ENCODE measurements at regions not wholly inside any gene's neighbourhood (a gene's known extent, or its start where the extent isn't known, plus 50 kb on each side); places are given as distances from the start of the nearest gene placed in this dataset.

GRCh38 chr14:82113710-82114109, 580.1 kb upstream of the SEL1L start:
- TF ChIP-seq EP300 (IDR thresholded peaks at IDR 0.05): no peak
- no peak for TF ChIP-seq POLR2AphosphoS5 (IDR thresholded peaks at IDR 0.05)
- TF ChIP-seq, protein P1, sequence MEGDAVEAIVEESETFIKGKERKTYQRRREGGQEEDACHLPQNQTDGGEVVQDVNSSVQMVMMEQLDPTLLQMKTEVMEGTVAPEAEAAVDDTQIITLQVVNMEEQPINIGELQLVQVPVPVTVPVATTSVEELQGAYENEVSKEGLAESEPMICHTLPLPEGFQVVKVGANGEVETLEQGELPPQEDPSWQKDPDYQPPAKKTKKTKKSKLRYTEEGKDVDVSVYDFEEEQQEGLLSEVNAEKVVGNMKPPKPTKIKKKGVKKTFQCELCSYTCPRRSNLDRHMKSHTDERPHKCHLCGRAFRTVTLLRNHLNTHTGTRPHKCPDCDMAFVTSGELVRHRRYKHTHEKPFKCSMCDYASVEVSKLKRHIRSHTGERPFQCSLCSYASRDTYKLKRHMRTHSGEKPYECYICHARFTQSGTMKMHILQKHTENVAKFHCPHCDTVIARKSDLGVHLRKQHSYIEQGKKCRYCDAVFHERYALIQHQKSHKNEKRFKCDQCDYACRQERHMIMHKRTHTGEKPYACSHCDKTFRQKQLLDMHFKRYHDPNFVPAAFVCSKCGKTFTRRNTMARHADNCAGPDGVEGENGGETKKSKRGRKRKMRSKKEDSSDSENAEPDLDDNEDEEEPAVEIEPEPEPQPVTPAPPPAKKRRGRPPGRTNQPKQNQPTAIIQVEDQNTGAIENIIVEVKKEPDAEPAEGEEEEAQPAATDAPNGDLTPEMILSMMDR (IDR thresholded peaks at IDR 0.05): no peak
- TF ChIP-seq POLR2A (IDR thresholded peaks at IDR 0.05): no peak
- peaks cover 0 to 4% (median 0%) of the 10 kb centered on the region in 4 donors for H3K9me3 ChIP-seq
- H3K4me3 ChIP-seq: no peak overlapping the region
- no peak overlapping the region for H3K27ac ChIP-seq
- 49 to 71% methylated on average over 1 of the region's 1 CpG for WGBS, 2 donors
- no peak for DNase-seq
- intact Hi-C loops (cut with DNase I): no loop called here
- H3K27me3 ChIP-seq: no peaks in the 10 kb centered on the region
- H3K4me1 ChIP-seq: no peaks in the 10 kb centered on the region
- H3K36me3 ChIP-seq: no peaks in the 10 kb centered on the region

DNA sequence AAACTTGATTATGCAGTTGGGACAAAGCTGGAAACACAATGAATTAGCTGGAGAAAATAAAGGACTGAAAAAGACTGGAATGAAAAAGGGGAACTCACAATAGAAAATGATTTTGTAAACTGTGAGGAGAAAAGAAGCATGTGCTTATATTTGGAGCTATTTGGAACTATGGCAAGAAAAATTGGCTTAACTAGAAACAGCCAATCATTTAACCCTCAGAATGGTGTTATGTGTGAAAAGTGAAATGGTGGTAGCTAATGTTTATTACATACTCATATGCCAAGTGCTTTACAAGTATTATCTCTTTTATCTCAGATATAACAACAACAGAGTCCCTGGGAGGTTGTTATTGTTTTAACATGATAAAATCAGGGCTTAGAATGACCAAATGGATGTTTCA, 583.1 kb upstream of the SEL1L start:
- no peaks in the 10 kb centered on the region for H3K36me3 ChIP-seq
- no peaks in the 10 kb centered on the region for H3K4me1 ChIP-seq
- TF ChIP-seq POLR2AphosphoS5 (IDR thresholded peaks at IDR 0.05) (no peak), POLR2A (IDR thresholded peaks at IDR 0.05) (no peak), EP300 (IDR thresholded peaks at IDR 0.05) (no peak)
- TF ChIP-seq, protein P1 (IDR thresholded peaks at IDR 0.05): no peak
- H3K27me3 ChIP-seq: no peaks in the 10 kb centered on the region
- intact Hi-C loops (cut with DNase I): no loop called here
- H3K9me3 ChIP-seq: peaks cover 0 to 4% (median 2%) of the 10 kb centered on the region in 4 donors
- DNase-seq: no peak
- H3K4me3 ChIP-seq: no peak overlapping the region
- no peak overlapping the region for H3K27ac ChIP-seq

- intact Hi-C loops (cut with DNase I): no loop called here
Measured at GRCh38 chr14:82122655-82123054, 589.0 kb upstream of the SEL1L start.

GRCh38 chr14:82124511-82124910, 590.9 kb upstream of the SEL1L start:
- Histone ChIP-seq H3K27me3 (no peaks in the 10 kb centered on the region), H3K4me1 (no peaks in the 10 kb centered on the region), H3K36me3 (no peaks in the 10 kb centered on the region), H3K27ac (no peak overlapping the region), H3K4me3 (no peak overlapping the region), H3K9me3 (peaks cover 0 to 5% (median 0%) of the 10 kb centered on the region in 4 donors)
- TF ChIP-seq POLR2A (IDR thresholded peaks at IDR 0.05) (no peak), POLR2AphosphoS5 (IDR thresholded peaks at IDR 0.05) (no peak), EP300 (IDR thresholded peaks at IDR 0.05) (no peak)
- TF ChIP-seq, protein P1 (IDR thresholded peaks at IDR 0.05): no peak
- intact Hi-C loops (cut with DNase I): no loop called here
- WGBS, 2 donors: 60 to 69% methylated on average over 2 of the region's 2 CpGs
- no peak for DNase-seq

More at GRCh38 chr14:82122655-82123054, 589.0 kb upstream of the SEL1L start:
- WGBS, 2 donors: 55 to 92% methylated on average over 1 of the region's 1 CpG
- no peak overlapping the region for H3K4me3 ChIP-seq
- H3K4me1 ChIP-seq: no peaks in the 10 kb centered on the region
- no peaks in the 10 kb centered on the region for H3K36me3 ChIP-seq
- H3K27me3 ChIP-seq: no peaks in the 10 kb centered on the region
- H3K9me3 ChIP-seq: peaks cover 0 to 5% (median under 1%) of the 10 kb centered on the region in 4 donors
- TF ChIP-seq POLR2A (IDR thresholded peaks at IDR 0.05): no peak
- no peak overlapping the region for H3K27ac ChIP-seq
- DNase-seq: no peak

DNA sequence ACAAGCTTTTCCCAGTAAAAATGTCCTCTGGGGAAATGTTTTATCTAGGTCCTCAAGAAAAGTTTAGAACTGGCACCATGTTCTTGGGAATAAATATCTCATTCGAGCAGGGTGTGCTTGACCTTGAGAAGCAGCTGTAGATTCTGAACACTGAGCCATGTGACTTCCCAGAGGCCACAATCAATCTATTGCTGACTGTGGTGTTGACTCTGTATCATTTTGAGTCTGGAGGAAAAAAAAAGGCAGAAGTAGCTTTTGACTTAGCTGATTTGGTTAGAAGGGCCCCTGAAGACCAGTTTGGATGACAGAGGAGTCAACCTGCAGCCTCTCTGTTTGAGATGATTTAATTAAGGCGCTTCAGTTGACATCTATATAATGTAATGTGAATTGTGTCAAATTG, 592.4 kb upstream of the SEL1L start:
- TF ChIP-seq POLR2AphosphoS5 (IDR thresholded peaks at IDR 0.05) (no peak), POLR2A (IDR thresholded peaks at IDR 0.05) (no peak), EP300 (IDR thresholded peaks at IDR 0.05) (no peak)
- TF ChIP-seq, protein P1 (IDR thresholded peaks at IDR 0.05): no peak
- 48 to 60% methylated on average over 2 of the region's 2 CpGs for WGBS, 2 donors

More for the DNA sequence above, 592.4 kb upstream of the SEL1L start:
- H3K4me3 ChIP-seq: no peak overlapping the region
- peaks cover 0 to 5% (median 0%) of the 10 kb centered on the region in 4 donors for H3K9me3 ChIP-seq
- no peak overlapping the region for H3K27ac ChIP-seq
- no peaks in the 10 kb centered on the region for H3K4me1 ChIP-seq
- no peaks in the 10 kb centered on the region for H3K27me3 ChIP-seq
- DNase-seq: no peak
- intact Hi-C loops (cut with DNase I): no loop called here
- no peaks in the 10 kb centered on the region for H3K36me3 ChIP-seq

Measured in sigmoid colon (tissue), 6 donors.